NCI-H128 (cell line): ENCODE measurements at regions not wholly inside any gene's neighbourhood (a gene's known extent, or its start where the extent isn't known, plus 50 kb on each side); places are given as distances from the start of the nearest gene placed in this dataset.

ENCODE experiments used
- DNase-seq: peaks from one replicate; lab custom pipeline; 2025; ENCODE audit not compliant: unreplicated experiment; lab: John Stamatoyannopoulos, UW

DNA sequence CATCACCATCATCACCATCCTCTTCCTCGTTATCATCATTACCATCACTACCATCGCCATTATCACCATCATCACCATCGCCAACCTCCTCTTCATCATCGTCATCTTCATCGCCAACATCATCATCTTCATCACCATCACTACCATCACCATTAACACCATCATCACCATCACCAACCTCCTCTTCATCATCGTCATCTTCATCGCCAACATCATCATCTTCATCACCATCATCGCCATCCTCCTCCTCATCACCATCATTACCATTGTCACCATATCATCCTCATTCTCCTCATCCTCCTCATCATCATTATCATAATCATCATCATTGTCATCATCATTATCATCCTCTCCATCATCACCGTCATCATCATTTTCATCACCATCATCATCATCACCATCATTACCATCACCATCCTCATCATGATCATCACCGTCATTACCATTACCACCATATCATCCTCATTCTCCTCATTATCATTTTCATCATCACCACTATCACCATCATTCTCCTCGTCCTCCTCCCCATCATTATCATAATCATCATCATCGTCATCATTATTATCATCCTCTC lies 1498.7 kb downstream of the TBC1D22A start:
- no peak for DNase-seq

DNA sequence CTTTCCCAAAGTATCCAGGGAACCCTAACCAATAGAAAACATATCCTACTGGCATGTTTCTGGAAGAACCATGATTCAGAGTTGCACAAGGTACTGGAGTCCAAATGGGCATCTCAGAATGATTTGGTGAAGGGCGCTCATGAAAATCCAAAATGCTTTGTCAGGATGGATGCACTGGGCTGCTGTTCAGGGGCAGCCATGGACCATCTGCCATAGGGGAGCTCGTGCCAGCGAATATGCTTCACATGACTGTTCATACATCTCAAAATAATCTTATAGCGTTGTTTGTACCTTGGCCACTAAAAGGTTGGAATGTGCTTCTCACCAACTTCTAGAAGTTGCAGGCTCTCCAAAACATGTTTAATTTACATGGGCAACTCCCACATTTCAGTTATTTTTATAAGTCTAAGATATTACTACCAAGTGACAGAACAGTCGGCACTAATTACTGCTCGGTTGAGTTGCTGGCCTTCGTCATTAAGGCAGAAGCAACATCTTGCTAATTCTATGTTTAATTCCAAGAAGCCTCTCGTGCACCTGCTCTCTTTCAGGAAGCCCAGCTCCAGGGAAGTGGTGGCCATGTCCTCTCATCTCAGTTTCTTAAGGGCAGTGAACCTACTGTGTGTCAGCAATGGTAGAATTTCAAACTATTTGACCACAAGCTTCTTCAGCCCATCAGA lies 1497.7 kb downstream of the TBC1D22A start:
- DNase-seq = no peak

DNA sequence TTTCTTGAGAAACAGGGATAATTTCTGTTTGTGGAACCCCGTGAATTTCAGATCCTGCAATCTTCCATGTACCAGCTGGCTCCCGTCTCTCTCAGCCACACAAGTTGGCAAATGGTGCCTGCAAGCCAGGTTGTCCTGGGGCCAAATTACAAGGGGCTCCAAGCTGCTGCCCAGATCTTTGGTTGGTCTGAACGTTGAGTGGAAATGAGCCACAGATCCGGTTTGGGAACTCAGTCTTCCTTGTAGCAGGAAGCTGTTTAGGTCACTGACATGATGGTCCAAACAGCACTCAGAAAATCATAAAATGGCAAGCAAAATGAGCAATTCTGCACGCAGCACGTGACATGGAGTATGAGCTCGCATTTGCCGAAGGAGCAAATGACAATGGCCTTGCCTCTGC lies 1496.4 kb downstream of the TBC1D22A start:
- DNase-seq = no peak

DNA sequence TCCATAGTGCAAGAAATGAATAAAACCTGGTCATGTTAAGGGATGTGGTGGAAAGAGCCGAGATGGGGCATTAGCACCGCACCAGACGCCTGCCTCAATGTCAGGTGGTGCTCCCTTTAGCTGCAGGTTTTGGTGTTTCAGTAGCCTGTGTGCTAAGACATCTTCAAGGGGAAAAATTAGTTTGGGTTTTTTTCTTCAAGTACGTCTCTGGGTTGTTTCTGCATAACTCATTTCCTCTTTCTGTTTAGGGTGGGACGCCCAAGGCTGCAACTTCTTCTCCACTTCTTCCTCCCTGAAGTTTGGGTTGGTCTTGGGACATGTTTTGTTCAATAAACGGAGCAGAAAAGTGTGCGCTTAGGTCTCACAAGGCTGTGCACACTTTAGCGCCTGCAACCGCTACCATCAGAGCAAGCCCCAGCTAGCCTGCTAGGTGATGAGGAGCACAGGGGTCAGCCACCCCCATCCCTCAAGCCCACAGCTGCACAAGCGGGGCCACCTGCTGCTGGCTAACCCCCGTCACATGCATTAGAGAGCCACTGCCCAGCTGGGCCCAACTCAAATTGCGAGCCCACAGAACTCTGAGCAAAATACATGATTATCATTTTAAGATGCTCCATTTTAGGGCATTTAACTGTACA lies 1495.7 kb downstream of the TBC1D22A start:
- no peak for DNase-seq

DNA sequence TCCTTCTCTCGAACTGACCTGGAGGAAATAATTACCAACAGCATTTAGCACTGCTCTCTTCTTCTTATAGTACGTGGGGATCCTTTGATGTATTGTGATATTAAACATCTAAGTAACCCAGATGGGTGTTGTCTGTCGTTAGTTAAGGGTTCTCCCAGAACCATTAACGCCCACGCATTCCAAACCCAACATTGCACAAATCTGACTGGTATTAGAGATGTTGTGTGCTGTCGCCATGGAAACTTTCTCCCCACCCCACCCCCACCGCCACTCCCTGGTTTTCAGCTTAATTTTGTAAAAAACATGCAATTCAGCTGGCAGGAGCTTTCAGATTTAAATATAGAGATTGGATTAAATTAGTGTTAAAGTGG lies 1495.2 kb downstream of the TBC1D22A start:
- no peak for DNase-seq

DNA sequence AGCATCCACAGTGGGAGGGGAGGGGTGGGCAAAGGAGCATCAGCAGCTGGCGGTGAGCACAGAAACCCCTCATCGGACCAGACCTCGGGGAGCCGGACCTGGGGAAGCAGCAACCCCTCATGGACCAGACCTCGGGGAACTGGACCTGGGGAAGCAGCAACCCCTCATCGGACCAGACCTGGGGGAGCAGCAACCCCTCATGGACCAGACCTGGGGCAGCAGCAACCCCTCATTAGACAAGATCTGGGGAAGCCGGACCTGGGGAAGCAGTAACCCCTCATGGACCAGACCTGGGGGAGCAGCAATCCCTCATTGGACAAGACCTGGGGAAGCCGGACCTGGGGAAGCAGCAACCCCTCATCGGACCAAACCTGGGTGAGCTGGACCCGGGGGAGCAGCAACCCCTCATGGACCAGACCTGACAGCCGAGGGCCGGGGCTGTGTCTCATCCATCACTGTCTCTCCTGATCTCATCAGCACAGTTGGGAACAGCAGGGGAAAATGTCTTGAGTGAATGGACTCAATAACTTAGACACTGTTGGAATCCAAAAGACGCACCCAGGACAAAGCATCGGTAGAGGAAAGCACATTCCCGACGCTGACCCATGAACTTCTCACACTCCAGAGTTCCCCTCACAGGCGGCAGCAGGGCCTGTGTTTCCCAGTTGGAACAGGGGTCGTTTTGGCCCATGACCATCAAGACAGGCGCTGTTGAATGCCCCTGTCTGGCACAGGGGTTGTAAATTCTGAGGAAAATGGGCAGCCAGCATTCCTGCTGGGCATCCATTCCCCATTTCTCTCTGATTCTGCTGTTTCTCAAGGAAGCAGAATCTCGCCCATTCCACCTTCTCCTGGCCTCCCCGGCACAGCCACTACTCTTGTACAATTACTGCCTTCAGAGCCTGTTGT lies 1494.6 kb downstream of the TBC1D22A start:
- DNase-seq = no peak

DNA sequence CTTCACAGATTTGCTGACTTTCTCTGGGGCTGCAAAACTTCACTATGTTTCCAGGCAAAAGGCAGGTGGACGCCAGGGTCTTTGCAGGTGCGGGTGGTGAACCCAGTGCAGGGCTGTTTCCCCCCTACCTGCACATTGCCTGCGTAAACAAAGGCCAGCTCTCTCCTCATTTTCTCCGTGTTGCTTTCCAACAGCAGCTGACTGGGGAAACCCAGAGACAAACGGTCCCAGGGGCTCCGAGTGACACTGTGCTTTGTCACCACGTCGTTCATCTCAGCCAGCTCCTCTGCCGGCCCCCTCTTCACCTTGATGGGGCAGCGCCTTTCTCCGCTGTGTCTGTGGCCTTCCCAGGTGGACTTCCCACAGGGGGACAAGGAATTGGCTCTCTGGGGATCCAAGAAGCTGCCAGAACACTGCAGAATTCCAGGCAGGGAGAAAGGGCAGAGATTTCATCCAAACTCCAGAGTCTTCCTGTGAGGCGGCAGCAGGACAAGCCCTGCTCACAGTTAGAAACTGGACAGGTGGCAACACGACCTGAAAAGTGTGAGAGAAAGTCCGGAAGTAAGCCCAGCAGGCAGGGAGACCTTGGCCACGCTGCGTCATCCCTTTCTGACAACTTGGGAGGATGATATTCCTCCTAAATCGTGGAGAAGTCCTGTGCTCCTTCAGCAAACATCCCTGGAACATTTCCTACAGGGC lies 1493.7 kb downstream of the TBC1D22A start:
- DNase-seq = no peak

DNA sequence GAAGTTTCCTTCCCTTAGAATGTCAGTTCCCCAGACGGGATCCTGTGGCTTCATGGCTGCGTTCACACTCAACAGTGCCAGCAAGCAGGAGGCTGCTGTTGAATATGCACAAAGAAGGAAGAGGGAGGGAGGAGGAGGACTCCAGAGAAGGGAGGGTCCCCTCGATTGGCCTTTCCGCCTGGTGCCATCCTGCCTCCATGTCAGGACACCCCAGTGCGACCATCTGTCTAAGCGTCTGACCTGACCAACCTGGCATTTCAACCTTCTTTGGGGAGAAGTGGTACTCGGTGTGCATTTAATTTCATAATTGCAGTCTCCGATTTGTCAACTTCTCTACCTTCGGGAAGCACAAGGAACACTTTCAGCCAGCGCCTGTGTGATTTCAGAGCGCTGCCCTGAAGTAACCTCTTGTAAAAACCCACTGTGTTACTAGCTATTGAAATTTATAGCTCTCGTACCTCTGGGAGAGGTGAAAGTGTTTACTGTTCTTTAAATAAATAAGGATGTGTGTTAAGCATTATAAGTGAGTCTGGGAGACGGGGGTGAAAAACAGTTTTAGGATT lies 1491.9 kb downstream of the TBC1D22A start:
- DNase-seq = no peak

DNA sequence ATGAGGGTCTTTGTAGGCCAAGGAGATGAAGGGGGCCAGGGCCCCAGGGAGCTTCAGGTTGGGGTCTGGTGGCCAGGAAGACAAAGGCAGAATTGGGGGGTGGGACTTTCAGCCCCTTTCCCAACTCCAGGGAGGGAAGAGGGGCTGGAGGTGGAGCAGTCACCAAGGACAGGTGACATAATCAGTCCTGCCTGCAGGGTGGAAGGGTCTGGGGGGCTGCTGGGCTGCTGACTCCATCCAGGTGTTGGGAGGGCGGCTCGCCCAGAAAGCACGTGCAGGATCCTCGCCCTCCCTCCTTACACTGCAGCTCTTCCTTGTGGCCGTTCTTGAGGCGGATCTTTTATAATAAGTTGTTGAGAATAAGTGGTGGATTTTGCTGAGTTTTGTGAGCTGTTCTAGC lies 1491.1 kb downstream of the TBC1D22A start:
- no peak for DNase-seq

DNA sequence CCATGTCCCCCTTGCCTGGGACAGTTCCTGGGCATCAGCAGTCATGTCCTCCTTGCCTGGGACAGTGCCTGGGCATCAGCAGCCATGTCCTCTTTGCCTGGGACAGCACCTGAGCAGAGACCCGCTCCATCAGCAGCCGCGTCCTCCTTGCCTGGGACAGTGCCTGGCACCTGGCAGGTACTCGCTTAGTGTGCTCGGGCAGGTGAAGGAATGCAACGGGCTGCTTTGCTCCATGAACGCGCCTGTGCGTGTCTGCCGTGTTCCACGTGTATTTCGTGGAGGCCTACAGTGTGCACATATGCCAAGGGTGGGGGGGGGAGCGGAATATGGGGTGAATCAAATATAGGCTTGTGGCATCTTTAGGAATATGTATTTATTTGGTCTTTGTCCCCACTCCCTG lies 1490.7 kb downstream of the TBC1D22A start:
- DNase-seq = no peak

DNA sequence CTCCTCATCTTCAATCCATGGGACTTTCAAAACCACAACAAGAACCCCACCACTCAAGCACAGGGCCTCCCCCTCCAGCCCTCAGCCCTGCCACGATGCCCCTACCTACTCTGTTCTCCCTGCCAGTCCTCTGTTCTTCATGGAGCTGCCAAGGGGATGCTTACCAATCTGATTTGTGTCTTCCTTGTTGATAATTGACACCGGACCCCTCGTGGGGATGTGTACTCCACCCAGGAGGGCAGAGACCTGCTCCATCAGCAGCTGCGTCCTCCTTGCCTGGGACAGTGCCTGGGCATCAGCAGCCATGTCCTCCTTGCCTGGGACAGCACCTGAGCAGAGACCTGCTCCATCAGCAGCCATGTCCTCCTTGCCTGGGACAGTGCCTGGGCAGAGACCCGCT lies 1489.2 kb downstream of the TBC1D22A start:
- DNase-seq = no peak

DNA sequence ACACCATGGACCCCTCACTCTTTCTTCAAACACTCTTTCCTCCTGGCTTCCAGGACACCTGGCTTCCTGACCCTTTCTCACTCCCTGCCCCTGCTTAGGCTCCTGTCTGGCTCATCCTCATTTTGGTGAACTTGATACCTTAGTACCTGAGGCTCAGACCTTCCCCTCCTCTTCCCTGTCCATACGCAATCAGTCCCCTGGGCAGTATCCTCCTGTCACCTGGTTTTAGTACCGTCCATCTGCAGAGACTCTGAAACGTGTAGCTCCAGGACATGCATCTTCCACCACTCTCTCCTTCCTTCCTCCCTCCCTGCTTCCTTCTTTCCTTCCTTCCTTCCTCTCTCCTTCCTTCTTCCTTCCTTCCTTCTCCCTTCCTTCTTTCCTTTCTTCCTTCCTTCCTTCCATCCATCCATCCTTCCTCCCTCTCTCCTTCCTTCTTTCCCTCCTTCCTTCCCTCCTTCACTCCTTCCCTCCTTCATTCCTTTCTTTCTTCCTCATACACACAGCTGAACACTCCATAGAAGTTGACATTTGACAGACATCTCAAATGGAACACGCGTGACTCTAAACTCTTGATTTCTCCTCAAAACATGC lies 1488.6 kb downstream of the TBC1D22A start:
- DNase-seq = no peak

DNA sequence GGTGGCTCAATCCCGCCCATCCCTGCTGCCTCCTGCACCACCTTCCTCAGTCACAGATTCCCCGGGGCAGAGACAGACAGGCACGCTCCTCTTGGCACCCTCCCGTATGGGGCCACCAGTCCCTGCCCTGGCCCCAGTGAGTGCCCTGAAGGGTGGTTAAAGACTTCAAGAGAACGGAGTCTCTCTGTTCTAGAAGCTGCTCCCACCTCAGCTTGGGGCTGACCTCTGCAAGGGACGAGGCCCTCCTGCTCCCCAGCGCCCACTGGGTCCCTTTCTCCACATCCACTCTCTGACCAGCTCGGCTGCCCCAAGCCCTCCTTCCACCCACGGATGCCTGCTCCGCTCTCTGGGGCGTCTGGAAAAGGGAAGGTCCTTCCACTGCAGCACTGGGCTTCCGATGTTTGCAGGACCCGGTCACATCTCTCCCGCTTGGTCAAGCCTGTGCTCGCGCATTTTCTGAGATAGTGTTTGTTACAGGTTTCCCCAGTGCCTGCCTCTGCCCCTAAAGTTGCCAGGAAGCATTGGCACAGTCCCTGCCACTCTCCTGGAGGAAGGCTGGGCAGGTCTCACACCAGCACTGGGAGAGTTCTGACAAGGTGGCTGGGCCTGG lies 1487.9 kb downstream of the TBC1D22A start:
- no peak for DNase-seq

DNA sequence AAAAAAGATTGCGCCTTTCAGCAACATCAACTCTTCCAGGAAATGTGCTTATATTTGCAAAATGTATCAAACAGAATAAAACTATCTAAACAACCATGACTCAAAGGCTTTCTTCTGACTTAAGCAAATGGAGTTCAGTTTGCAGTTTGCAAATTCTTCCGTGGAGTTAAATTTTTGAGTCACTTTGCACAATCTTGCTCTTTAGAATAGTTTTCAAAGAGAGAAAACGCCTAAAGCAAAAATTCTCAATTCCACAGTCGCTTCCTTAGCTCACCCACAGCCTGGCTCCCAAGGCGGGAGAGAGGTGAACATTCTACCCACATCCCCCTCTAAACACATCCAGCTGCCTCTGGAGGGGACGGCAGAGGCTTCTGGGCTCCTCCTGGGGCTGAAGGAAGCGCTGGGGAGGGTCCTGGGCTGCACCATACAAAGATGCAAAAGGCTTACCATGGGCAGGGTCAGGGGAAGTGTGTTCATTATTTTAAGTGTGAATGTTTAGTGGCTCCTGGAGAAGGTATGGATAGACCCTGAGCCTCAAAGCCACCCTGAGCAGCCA lies 1487.3 kb downstream of the TBC1D22A start:
- no peak for DNase-seq

DNA sequence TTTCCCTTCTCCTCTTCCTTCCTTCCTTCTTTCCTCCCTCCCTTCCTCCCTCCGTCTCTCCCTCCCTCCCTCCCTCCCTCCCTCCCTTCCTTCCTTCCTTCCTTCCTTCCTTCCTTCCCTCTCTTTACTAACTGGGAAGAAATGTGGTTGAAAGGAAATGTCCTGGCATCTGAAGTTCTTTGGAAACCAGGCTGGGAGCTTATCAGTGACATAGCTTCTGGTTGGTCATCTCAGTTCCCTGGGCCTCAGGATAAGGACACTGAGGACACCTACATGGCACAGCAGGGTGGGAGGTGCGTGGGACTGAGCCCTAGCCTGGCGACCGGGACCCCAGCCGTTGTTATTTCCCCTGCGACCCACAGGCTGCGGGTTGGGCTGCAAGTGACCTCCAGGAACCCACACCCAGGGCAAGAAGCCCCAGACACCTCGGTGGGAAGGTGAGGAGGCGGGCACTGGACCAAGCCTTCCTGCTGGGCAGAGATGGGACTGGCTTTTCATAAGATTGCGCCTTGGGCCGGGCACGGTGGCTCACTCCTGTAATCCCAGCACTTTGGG lies 1486.5 kb downstream of the TBC1D22A start:
- DNase-seq = no peak

DNA sequence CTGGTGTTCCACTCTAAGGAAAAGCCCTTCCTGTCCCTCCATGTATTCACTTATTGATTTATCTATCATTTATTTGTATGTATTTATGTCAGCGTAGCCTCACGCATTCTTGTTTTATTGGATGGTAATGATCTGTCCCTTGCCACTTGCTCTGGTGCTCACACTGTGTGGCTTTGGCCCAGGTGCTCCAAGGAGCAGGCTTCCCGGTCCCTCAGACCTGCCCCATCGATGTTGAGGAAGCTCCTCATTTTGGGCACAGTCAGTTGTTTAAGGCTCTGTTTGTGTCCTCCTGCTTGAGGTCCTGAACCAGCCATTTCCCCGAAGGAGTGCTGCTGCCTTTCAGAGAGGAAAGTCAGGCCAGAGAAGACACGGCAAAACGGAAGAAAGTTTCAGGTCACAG lies 1485.4 kb downstream of the TBC1D22A start:
- DNase-seq = no peak

DNA sequence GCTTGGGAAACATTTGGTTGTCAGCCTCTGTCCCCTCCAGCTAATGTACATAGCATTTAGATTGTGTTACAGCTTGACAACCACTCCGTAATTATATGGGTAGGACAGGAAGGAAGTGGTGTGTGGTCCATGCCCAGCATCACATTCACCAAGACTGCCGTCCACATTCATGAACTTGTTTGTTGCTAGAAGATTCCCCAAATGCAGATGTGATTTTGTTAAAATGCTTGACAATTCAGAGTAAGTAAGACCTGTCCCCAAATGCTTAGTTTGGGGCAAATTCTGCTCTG lies 1482.7 kb downstream of the TBC1D22A start:
- DNase-seq = no peak

DNA sequence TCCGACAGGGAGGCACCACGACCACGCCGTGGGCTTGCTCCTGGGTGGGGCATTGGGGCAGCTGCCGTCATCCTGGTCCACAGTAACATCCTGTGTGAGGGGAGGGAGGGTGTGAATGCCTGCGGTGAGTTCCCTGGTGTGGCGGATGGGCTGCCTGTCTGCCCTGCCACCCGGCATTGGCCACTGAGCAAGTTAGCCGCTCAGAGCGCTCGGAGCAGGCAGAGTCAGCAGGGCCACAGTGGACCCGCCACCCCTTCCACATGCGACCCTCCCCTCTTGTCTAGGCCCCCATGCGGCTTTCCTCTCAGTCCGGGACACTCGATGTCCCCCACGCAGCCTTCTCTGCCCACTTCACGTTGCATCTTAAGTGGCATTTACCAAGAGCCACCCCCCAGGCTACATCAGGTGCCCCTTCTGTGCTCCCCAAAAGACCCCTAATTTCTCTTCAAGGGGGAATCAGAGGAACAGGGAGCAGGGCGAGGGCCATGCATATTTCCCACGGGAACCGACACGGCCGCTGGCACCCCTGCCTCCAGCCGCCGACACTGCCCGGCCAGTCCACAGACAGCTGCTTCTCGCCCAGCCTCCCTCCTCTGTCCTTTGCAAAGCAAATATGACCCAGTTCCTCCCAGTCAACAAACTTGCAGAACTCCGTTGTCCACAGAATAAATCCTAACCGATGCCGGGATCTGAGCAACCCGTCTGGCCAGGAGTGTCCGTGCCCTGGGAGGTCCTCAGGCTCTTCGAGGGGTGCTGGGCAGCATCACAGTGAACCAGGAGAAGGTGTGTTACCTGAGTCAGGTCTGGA lies 1482.1 kb downstream of the TBC1D22A start:
- DNase-seq = no peak

DNA sequence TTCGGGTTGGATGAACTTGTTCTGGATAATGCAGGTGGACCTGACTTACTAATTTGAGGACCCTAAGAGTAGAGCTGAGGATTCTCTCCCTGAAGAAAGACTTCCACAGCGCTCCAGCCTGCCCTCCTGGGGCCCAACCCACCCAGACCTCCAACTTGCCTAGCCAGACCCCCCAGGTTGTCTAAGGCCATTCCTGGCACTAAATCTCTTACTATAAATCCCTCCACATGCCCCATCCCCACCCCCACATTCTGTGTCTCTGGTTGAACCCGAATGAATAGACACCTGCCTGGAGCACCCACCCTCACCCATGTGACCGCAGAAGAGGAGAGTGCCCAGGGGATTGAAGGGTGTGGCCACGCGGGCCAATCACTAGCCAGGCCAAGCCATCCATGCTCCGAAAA lies 1480.0 kb downstream of the TBC1D22A start:
- no peak for DNase-seq
